GM13977 (cell line): ENCODE measurements at regions not wholly inside any gene's neighbourhood (a gene's known extent, or its start where the extent isn't known, plus 50 kb on each side); places are given as distances from the start of the nearest gene placed in this dataset.

ENCODE experiments used
- DNase-seq: peaks from one replicate; pipeline ENCODE4 v3.0.0; 2012; ENCODE audit warnings: low spot score
- CTCF ChIP-seq: IDR thresholded peaks from 2 replicates; pipeline ENCODE4 v1.5.1; 2012; ENCODE audit warnings: mild to moderate bottlenecking, control low read depth; ENCODE audit not compliant: insufficient read depth; ENCODE audit errors: extremely low read depth, missing control alignments
- in situ Hi-C: fragments of 300-500 bp; cut with MboI; formaldehyde crosslinking; loops from one replicate; pipeline ENCODE4 v1.12.0; 2022; ENCODE audit warnings: low sequenced_read_pairs, low pct_unique_long_range_greater_than_20kb, mixed read lengths, inconsistent platforms; ENCODE audit not compliant: unreplicated experiment

- TF ChIP-seq CTCF: no peak
- no peak for DNase-seq
- in situ Hi-C loops: loop anchor here (10.0 kb wide), 1 partner anchor 329 kb away; no protein-coding TSS in a partner anchor
Observed at GRCh38 chr2:181745796-181746540, 65.7 kb upstream of the NEUROD1 start.

DNA sequence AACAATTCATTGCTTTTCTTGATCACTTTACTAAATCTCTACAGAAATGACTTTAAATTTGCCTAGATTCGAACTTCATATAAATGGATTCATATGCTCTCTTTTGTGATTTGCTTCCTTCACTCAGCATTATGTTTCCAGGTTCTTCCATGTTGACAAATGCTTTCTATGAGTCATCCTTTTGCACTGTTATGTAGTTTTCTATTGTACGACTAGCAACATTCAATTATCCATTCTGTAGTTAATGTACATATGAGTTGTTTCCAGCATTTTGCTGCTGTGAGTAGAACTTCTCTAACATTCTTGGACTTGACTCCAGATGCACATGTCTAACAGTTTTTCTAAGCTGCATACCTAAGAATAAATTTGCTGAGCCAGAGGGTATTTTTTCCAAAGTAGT, 66.5 kb upstream of the NEUROD1 start:
- in situ Hi-C loops: loop anchor here (10.0 kb wide), 1 partner anchor 328 kb away; no protein-coding TSS in a partner anchor
- no peak for TF ChIP-seq CTCF
- DNase-seq: no peak

GRCh38 chr2:181750305-181750704, 70.0 kb upstream of the NEUROD1 start:
- DNase-seq: no peak
- TF ChIP-seq CTCF: no peak
- in situ Hi-C loops: no loop called here

DNA sequence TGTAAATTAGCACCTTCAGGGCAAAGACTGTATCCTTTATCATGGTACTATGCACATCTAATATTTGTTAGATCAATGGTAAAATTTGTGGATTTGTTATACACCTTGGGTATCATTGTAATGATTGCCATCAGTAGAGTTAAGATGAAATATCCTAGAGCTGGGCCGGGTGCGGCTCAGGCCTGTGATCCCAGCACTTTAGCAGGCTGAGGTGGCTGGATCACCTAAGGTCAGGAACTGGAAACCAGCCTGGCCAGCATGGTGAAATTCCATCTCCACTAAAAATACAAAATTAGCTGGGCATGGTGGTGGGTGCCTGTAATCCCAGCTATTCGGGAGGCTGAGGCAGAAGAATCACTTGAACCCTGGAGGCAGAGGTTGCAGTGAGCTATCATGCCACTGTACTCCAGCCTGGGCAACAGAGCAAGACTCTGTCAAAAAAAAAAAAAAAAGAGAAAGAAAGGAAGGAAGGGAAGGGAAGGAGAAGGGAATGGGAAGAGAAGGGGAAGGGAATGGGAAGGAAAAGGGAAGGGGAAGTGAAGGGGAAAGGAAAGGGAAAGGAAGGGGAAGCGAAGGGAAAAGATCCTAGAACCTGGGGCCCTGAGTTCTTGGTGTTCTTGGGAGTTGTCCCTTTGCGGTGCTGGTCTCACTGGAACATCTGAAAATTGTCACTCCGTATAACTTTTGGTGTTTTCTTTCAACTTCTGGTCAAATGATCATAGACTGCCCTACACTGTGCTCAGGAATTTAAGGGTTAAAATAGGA, 71.1 kb upstream of the NEUROD1 start:
- DNase-seq: no peak
- in situ Hi-C loops: no loop called here
- TF ChIP-seq CTCF: no peak

- in situ Hi-C loops: no loop called here
- DNase-seq: no peak
- TF ChIP-seq CTCF: no peak
Observed at GRCh38 chr2:181752301-181752700, 72.0 kb upstream of the NEUROD1 start.

- no peak for TF ChIP-seq CTCF
- no peak for DNase-seq
- in situ Hi-C loops: no loop called here
Observed at GRCh38 chr2:181753686-181754085, 73.4 kb upstream of the NEUROD1 start.
